HL-60 (cell line): ENCODE measurements at regions not wholly inside any gene's neighbourhood (a gene's known extent, or its start where the extent isn't known, plus 50 kb on each side); places are given as distances from the start of the nearest gene placed in this dataset.
A peak's percentile ranks its signal among the peaks of the same experiment; 100 is the strongest.

Experiments
- DNase-seq, 2 experiments: peaks; one replicate each; pipeline ENCODE4 v3.0.0-alpha.2; 2010 to 2020; ENCODE audit warnings: low read depth in 1 of 2, low spot score in 1 of 2
- H3K27ac ChIP-seq: fragments of 250-450 bp; sonication (Bioruptor Pico); replicated peaks from 2 replicates; pipeline ENCODE4 v1.5.1; 2020; ENCODE audit warnings: mild to moderate bottlenecking, moderate library complexity
- H3K27me3 ChIP-seq: fragments of 250-450 bp; sonication (Bioruptor Pico); 2 replicates; pipeline ENCODE4 v1.5.1; 2021; ENCODE audit warnings: mild to moderate bottlenecking, moderate library complexity; ENCODE audit not compliant: insufficient read depth, poor library complexity, severe bottlenecking
- H3K4me3 ChIP-seq: replicated peaks from 2 replicates; pipeline ENCODE4 v1.5.1; 2011; ENCODE audit warnings: mild to moderate bottlenecking, control low read depth, low read length; ENCODE audit not compliant: insufficient read depth
- GABPA ChIP-seq: IDR thresholded peaks from 2 replicates; pipeline ENCODE4 v1.6.1; 2012; ENCODE audit warnings: low read depth
- POLR2AphosphoS5 ChIP-seq: IDR thresholded peaks from 2 replicates; pipeline ENCODE4 v1.6.1; 2012; ENCODE audit warnings: low read depth
- SPI1 ChIP-seq: IDR thresholded peaks from 2 replicates; pipeline ENCODE4 v1.6.1; 2012; ENCODE audit warnings: low read depth, mild to moderate bottlenecking, borderline replicate concordance
- TF ChIP-seq, protein P1 (sequence below): IDR thresholded peaks from 2 replicates; pipeline ENCODE4 v1.6.1; 2012; ENCODE audit warnings: low read depth; ENCODE audit not compliant: insufficient replicate concordance
- TF ChIP-seq, protein P2 (sequence below): IDR thresholded peaks from one replicate; pipeline ENCODE4 v1.5.1; 2011; ENCODE audit warnings: low read length, control low read depth, inconsistent platforms; ENCODE audit not compliant: insufficient read depth

GRCh38 chr11:122242731-122243130 lies 126.7 kb upstream of the BLID start:
- Histone ChIP-seq H3K27ac (peak overlapping the region; percentile 41), H3K27me3 (no peaks in the 10 kb centered on the region), H3K4me3 (no peak overlapping the region)
- TF ChIP-seq SPI1 (peak; percentile 20; the same call in 1 of the 2 replicates), POLR2AphosphoS5 (peak; percentile 68; the same call in 1 of the 2 replicates)
- TF ChIP-seq, protein P1, sequence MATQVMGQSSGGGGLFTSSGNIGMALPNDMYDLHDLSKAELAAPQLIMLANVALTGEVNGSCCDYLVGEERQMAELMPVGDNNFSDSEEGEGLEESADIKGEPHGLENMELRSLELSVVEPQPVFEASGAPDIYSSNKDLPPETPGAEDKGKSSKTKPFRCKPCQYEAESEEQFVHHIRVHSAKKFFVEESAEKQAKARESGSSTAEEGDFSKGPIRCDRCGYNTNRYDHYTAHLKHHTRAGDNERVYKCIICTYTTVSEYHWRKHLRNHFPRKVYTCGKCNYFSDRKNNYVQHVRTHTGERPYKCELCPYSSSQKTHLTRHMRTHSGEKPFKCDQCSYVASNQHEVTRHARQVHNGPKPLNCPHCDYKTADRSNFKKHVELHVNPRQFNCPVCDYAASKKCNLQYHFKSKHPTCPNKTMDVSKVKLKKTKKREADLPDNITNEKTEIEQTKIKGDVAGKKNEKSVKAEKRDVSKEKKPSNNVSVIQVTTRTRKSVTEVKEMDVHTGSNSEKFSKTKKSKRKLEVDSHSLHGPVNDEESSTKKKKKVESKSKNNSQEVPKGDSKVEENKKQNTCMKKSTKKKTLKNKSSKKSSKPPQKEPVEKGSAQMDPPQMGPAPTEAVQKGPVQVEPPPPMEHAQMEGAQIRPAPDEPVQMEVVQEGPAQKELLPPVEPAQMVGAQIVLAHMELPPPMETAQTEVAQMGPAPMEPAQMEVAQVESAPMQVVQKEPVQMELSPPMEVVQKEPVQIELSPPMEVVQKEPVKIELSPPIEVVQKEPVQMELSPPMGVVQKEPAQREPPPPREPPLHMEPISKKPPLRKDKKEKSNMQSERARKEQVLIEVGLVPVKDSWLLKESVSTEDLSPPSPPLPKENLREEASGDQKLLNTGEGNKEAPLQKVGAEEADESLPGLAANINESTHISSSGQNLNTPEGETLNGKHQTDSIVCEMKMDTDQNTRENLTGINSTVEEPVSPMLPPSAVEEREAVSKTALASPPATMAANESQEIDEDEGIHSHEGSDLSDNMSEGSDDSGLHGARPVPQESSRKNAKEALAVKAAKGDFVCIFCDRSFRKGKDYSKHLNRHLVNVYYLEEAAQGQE, result no peak
- TF ChIP-seq, protein P2, sequence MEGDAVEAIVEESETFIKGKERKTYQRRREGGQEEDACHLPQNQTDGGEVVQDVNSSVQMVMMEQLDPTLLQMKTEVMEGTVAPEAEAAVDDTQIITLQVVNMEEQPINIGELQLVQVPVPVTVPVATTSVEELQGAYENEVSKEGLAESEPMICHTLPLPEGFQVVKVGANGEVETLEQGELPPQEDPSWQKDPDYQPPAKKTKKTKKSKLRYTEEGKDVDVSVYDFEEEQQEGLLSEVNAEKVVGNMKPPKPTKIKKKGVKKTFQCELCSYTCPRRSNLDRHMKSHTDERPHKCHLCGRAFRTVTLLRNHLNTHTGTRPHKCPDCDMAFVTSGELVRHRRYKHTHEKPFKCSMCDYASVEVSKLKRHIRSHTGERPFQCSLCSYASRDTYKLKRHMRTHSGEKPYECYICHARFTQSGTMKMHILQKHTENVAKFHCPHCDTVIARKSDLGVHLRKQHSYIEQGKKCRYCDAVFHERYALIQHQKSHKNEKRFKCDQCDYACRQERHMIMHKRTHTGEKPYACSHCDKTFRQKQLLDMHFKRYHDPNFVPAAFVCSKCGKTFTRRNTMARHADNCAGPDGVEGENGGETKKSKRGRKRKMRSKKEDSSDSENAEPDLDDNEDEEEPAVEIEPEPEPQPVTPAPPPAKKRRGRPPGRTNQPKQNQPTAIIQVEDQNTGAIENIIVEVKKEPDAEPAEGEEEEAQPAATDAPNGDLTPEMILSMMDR, result no peak
- peak; percentile 67 to 81 for DNase-seq

DNA sequence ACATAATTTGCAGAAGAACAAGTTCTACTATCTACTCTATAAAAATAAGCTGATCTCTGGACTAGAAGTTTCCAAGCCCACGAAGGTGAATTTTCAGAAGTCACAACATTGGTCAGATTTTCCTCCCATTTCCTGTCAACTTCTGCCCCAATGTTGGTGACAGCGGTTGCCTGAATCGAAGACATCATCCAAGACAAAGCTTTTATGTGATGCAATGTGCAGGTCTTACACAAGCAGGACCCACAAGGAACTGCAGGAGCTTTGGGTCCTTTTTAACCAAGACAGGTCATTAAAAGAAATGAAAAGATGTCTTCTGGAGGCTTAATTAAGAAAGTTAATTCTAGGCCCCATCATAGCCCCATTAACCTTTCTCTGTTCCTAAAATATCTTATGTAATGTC lies 125.6 kb upstream of the BLID start:
- Histone ChIP-seq H3K4me3 (no peak overlapping the region), H3K27ac (peak overlapping the region; percentile 41), H3K27me3 (no peaks in the 10 kb centered on the region)
- TF ChIP-seq, protein P1, result no peak
- TF ChIP-seq POLR2AphosphoS5, result no peak
- TF ChIP-seq SPI1, result no peak
- TF ChIP-seq, protein P2, result no peak
- TF ChIP-seq GABPA, result no peak
- DNase-seq, result peak; percentile 72 to 86

DNA sequence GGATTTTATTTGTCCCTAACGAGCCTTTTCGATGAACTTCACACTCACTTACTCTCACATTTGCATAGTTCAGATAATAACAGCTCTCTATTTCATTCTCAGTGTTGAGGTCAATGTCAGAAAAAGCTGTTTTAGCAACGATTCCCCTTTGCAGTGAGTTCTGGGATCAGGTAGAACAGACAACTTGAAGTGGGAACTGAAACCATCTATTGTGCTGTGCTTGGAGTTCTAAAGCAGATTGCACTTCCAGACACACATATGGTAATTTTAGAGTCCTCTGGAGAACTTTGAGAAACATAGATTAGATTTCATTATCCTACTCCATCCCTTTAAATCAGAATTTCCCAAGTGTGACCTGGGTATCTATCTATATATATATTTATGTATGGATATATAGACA lies 124.6 kb upstream of the BLID start:
- DNase-seq, result no peak
- TF ChIP-seq POLR2AphosphoS5 (no peak), SPI1 (no peak), GABPA (no peak)
- TF ChIP-seq, protein P1, result no peak
- TF ChIP-seq, protein P2, result no peak
- Histone ChIP-seq H3K27ac (no peak overlapping the region), H3K4me3 (no peak overlapping the region), H3K27me3 (no peaks in the 10 kb centered on the region)
